Immature natural killer cell (primary cell): ENCODE measurements at regions not wholly inside any gene's neighbourhood (a gene's known extent, or its start where the extent isn't known, plus 50 kb on each side); places are given as distances from the start of the nearest gene placed in this dataset.
"Not testable (repeated sequence)": the region's sequence is repeated elsewhere in the genome, so short reads cannot be mapped to it uniquely, and the experiment has no call there.

Source experiments
- DNase-seq, 3 donors: peaks; one replicate each; pipeline ENCODE4 v3.0.0; 2022; ENCODE audit warnings: mixed read lengths in 1 of 3
- H3K27ac Mint-ChIP-seq, 6 donors: one replicate each; pipeline ENCODE4 v1.8.0; 2020; ENCODE audit warnings: mixed read lengths in 6 of 6, mild to moderate bottlenecking in 5 of 6, inconsistent platforms in 4 of 6, moderate library complexity in 3 of 6
- H3K27me3 Mint-ChIP-seq, 3 donors: one replicate each; pipeline ENCODE4 v1.8.0; 2020 to 2021; ENCODE audit warnings: low read depth in 3 of 3, mild to moderate bottlenecking in 3 of 3, mixed read lengths in 3 of 3, moderate library complexity in 3 of 3, inconsistent platforms in 1 of 3
- H3K36me3 Mint-ChIP-seq, 3 donors: one replicate each; pipeline ENCODE4 v1.8.0; 2020; ENCODE audit warnings: mixed read lengths in 3 of 3, inconsistent platforms in 2 of 3, mild to moderate bottlenecking in 2 of 3
- H3K4me1 Mint-ChIP-seq, 2 donors: one replicate each; pipeline ENCODE4 v1.8.0; 2020; ENCODE audit warnings: inconsistent platforms in 2 of 2, mild to moderate bottlenecking in 2 of 2, mixed read lengths in 2 of 2, moderate library complexity in 1 of 2
- H3K4me3 Mint-ChIP-seq, 5 donors: one replicate each; pipeline ENCODE4 v1.8.0; 2020; ENCODE audit warnings: mild to moderate bottlenecking in 5 of 5, mixed read lengths in 5 of 5, inconsistent platforms in 3 of 5, moderate library complexity in 3 of 5
- H3K9me3 Mint-ChIP-seq, 6 donors: one replicate each; pipeline ENCODE4 v1.8.0; 2020; ENCODE audit warnings: mild to moderate bottlenecking in 6 of 6, mixed read lengths in 6 of 6, inconsistent platforms in 4 of 6, moderate library complexity in 3 of 6

- Mint-ChIP-seq H3K36me3 (peaks cover 0 to 5% (median 0%) of the 10 kb centered on the region in 3 donors), H3K9me3 (peaks cover 4 to 41% (median 14%) of the 10 kb centered on the region in 6 donors), H3K27ac (no peak overlapping the region), H3K4me3 (no peak overlapping the region), H3K4me1 (no peaks in the 10 kb centered on the region), H3K27me3 (no peaks in the 10 kb centered on the region)
- DNase-seq = no peak
Observed at GRCh38 chr7:81051811-81052413, 133.1 kb upstream of the SEMA3C start.

- H3K9me3 Mint-ChIP-seq = peaks cover 9 to 74% (median 26%) of the 10 kb centered on the region in 6 donors
Observed at GRCh38 chr7:81045491-81046030, 126.7 kb upstream of the SEMA3C start.

GRCh38 chr7:81042646-81043045 lies 123.8 kb upstream of the SEMA3C start:
- H3K36me3 Mint-ChIP-seq, H3K27me3 Mint-ChIP-seq, H3K27ac Mint-ChIP-seq, DNase-seq, H3K4me1 Mint-ChIP-seq, H3K4me3 Mint-ChIP-seq: not testable (repeated sequence)
- peaks cover 5 to 58% (median 18%) of the 10 kb centered on the region in 6 donors for H3K9me3 Mint-ChIP-seq

More at GRCh38 chr7:81045491-81046030, 126.7 kb upstream of the SEMA3C start:
- no peak overlapping the region for H3K27ac Mint-ChIP-seq
- no peaks in the 10 kb centered on the region for H3K4me1 Mint-ChIP-seq
- peaks cover 0 to 5% (median 3%) of the 10 kb centered on the region in 3 donors for H3K36me3 Mint-ChIP-seq
- no peaks in the 10 kb centered on the region for H3K27me3 Mint-ChIP-seq
- no peak overlapping the region for H3K4me3 Mint-ChIP-seq
- no peak for DNase-seq

GRCh38 chr7:81040496-81040895 lies 121.6 kb upstream of the SEMA3C start:
- Mint-ChIP-seq H3K27ac (no peak overlapping the region), H3K36me3 (peaks cover 0 to 6% (median 0%) of the 10 kb centered on the region in 3 donors), H3K9me3 (peaks cover 5 to 50% (median 15%) of the 10 kb centered on the region in 6 donors)

GRCh38 chr7:81036871-81037270 lies 118.0 kb upstream of the SEMA3C start:
- no peaks in the 10 kb centered on the region for H3K4me1 Mint-ChIP-seq
- H3K27me3 Mint-ChIP-seq = no peaks in the 10 kb centered on the region
- DNase-seq = no peak
- H3K9me3 Mint-ChIP-seq = peaks cover 2 to 45% (median 8%) of the 10 kb centered on the region in 6 donors
- H3K27ac Mint-ChIP-seq = no peak overlapping the region
- peaks cover 0 to 10% (median 0%) of the 10 kb centered on the region in 3 donors for H3K36me3 Mint-ChIP-seq
- H3K4me3 Mint-ChIP-seq = no peak overlapping the region

More at GRCh38 chr7:81040496-81040895, 121.6 kb upstream of the SEMA3C start:
- Mint-ChIP-seq H3K4me3 (no peak overlapping the region), H3K4me1 (no peaks in the 10 kb centered on the region), H3K27me3 (no peaks in the 10 kb centered on the region)
- DNase-seq = no peak

GRCh38 chr7:81036057-81036456 lies 117.2 kb upstream of the SEMA3C start:
- H3K27me3 Mint-ChIP-seq = no peaks in the 10 kb centered on the region
- H3K27ac Mint-ChIP-seq = no peak overlapping the region
- H3K4me3 Mint-ChIP-seq = no peak overlapping the region
- DNase-seq = no peak
- H3K9me3 Mint-ChIP-seq = peaks cover 0 to 41% (median 5%) of the 10 kb centered on the region in 6 donors
- H3K36me3 Mint-ChIP-seq = peaks cover 0 to 10% (median 0%) of the 10 kb centered on the region in 3 donors
- H3K4me1 Mint-ChIP-seq = no peaks in the 10 kb centered on the region

GRCh38 chr7:81031996-81032395 lies 113.1 kb upstream of the SEMA3C start:
- H3K27ac Mint-ChIP-seq = no peak overlapping the region
- peaks cover 0 to 33% (median 6%) of the 10 kb centered on the region in 6 donors for H3K9me3 Mint-ChIP-seq
- H3K36me3 Mint-ChIP-seq = peaks cover 0 to 6% (median 0%) of the 10 kb centered on the region in 3 donors
- H3K4me1 Mint-ChIP-seq = no peaks in the 10 kb centered on the region
- H3K27me3 Mint-ChIP-seq = peaks cover 0 to 1% (median 0%) of the 10 kb centered on the region in 3 donors
- H3K4me3 Mint-ChIP-seq = no peak overlapping the region
- no peak for DNase-seq

GRCh38 chr7:81031243-81031642 lies 112.4 kb upstream of the SEMA3C start:
- no peak for DNase-seq
- peaks cover 0 to 30% (median 6%) of the 10 kb centered on the region in 6 donors for H3K9me3 Mint-ChIP-seq
- peaks cover 0 to 1% (median 0%) of the 10 kb centered on the region in 3 donors for H3K27me3 Mint-ChIP-seq
- no peak overlapping the region for H3K4me3 Mint-ChIP-seq
- no peak overlapping the region for H3K27ac Mint-ChIP-seq
- H3K36me3 Mint-ChIP-seq = peaks cover 0 to 6% (median 0%) of the 10 kb centered on the region in 3 donors
- H3K4me1 Mint-ChIP-seq = no peaks in the 10 kb centered on the region

- Mint-ChIP-seq H3K4me3 (no peak overlapping the region), H3K36me3 (peaks cover 0 to 4% (median 0%) of the 10 kb centered on the region in 3 donors), H3K27me3 (peaks cover 0 to 1% (median 0%) of the 10 kb centered on the region in 3 donors), H3K4me1 (no peaks in the 10 kb centered on the region), H3K27ac (no peak overlapping the region), H3K9me3 (peaks cover 0 to 23% (median 5%) of the 10 kb centered on the region in 6 donors)
- DNase-seq = no peak
Observed at GRCh38 chr7:81030472-81030871, 111.6 kb upstream of the SEMA3C start.

GRCh38 chr7:81029511-81029910 lies 110.7 kb upstream of the SEMA3C start:
- peaks cover 0 to 19% (median 5%) of the 10 kb centered on the region in 6 donors for H3K9me3 Mint-ChIP-seq
- H3K4me3 Mint-ChIP-seq = no peak overlapping the region
- no peaks in the 10 kb centered on the region for H3K36me3 Mint-ChIP-seq
- no peaks in the 10 kb centered on the region for H3K4me1 Mint-ChIP-seq
- peaks cover 0 to 1% (median 0%) of the 10 kb centered on the region in 3 donors for H3K27me3 Mint-ChIP-seq
- no peak for DNase-seq
- H3K27ac Mint-ChIP-seq = no peak overlapping the region

GRCh38 chr7:81025360-81025759 lies 106.5 kb upstream of the SEMA3C start:
- Mint-ChIP-seq H3K4me3 (no peak overlapping the region), H3K36me3 (peaks cover 0 to 3% (median 3%) of the 10 kb centered on the region in 3 donors), H3K27me3 (peaks cover 0 to 3% (median 0%) of the 10 kb centered on the region in 3 donors), H3K4me1 (no peaks in the 10 kb centered on the region), H3K9me3 (peaks cover 2 to 13% (median 6%) of the 10 kb centered on the region in 6 donors), H3K27ac (no peak overlapping the region)
- no peak for DNase-seq

GRCh38 chr7:81014908-81015307 lies 96.1 kb upstream of the SEMA3C start:
- Mint-ChIP-seq H3K36me3 (no peaks in the 10 kb centered on the region), H3K9me3 (peaks cover 4 to 15% (median 7%) of the 10 kb centered on the region in 6 donors), H3K4me3 (no peak overlapping the region), H3K27ac (no peak overlapping the region), H3K27me3 (no peaks in the 10 kb centered on the region), H3K4me1 (no peaks in the 10 kb centered on the region)
- DNase-seq = no peak

GRCh38 chr7:81014266-81014665 lies 95.4 kb upstream of the SEMA3C start:
- Mint-ChIP-seq H3K27ac (no peak overlapping the region), H3K9me3 (peaks cover 4 to 15% (median 7%) of the 10 kb centered on the region in 6 donors), H3K36me3 (peaks cover 0 to under 1% (median 0%) of the 10 kb centered on the region in 3 donors), H3K4me1 (no peaks in the 10 kb centered on the region), H3K27me3 (no peaks in the 10 kb centered on the region), H3K4me3 (no peak overlapping the region)
- no peak for DNase-seq

GRCh38 chr7:81013083-81013817 lies 94.4 kb upstream of the SEMA3C start:
- Mint-ChIP-seq H3K36me3 (peaks cover 0 to 6% (median 5%) of the 10 kb centered on the region in 3 donors), H3K4me3 (no peak overlapping the region), H3K4me1 (no peaks in the 10 kb centered on the region), H3K9me3 (peaks cover 4 to 21% (median 9%) of the 10 kb centered on the region in 6 donors), H3K27ac (no peak overlapping the region), H3K27me3 (no peaks in the 10 kb centered on the region)
- DNase-seq = no peak
